K562 (cell line): ENCODE measurements at regions not wholly inside any gene's neighbourhood (a gene's known extent, or its start where the extent isn't known, plus 50 kb on each side); places are given as distances from the start of the nearest gene placed in this dataset.

Experiments
- ATAC-seq: fragments of 200-7000 bp; cut with Tn5 transposase; 3 replicates; pipeline ENCODE4 v1.9.1; 2020; ENCODE audit warnings: moderate library complexity
- BruUV-seq: library from RNA; stranded (reverse); fragments of 400-500 nt; replicated peaks from 2 replicates; lab custom pipeline; 2021; lab: Mats Ljungman, UMichigan
- CTCF ChIA-PET: fragments of 300-600 bp; formaldehyde crosslinking; extraction: SDS; loops from one replicate; lab custom pipeline; 2021; ENCODE audit warnings: low intra/inter-chr PET ratio; lab: Yijun Ruan, JAX
- POLR2A ChIA-PET: fragments of 300-600, 350-650 bp; sonication (Branson Sonifier 250); formaldehyde crosslinking; extraction: SDS; loops from one replicate; lab custom pipeline; 2021; ENCODE audit warnings: antibody characterized with exemption, inconsistent platforms; lab: Yijun Ruan, JAX
- DNase-seq, 4 experiments: peaks; one replicate each; pipeline versions ENCODE4 v3.0.0 to v3.0.0-alpha.2; 2011 to 2018; ENCODE audit warnings: low spot score in 3 of 4, mixed read lengths in 3 of 4; ENCODE audit errors: extremely low read depth in 1 of 4
- FAIRE-seq: peaks from 2 replicates; lab custom pipeline; 2011; peaks lifted over from hg19 to GRCh38; lab: Jason Lieb, UNC
- H2AFZ ChIP-seq: 2 replicates; pipeline ENCODE4 v1.6.0; 2011; ENCODE audit warnings: low read depth, low read length, control low read depth, inconsistent platforms
- H3K27ac ChIP-seq: fragments of 200-600 bp; 3 replicates; pipeline ENCODE4 v1.8.0; 2011; ENCODE audit warnings: low read depth, mild to moderate bottlenecking, control low read depth, inconsistent platforms, low read length, moderate library complexity, mixed read lengths; ENCODE audit errors: extremely low read depth
- H3K27me3 ChIP-seq, 2 experiments: fragments of 300-600 bp in 1 of 2; 2 replicates in 1 of 2; 3 replicates in 1 of 2; pipeline versions ENCODE4 v1.6.0 to v1.8.0; 2011; ENCODE audit warnings: inconsistent platforms in 2 of 2, low read length in 2 of 2, mild to moderate bottlenecking in 1 of 2, mixed read lengths in 1 of 2, moderate library complexity in 1 of 2; ENCODE audit not compliant: control insufficient read depth in 2 of 2, insufficient read depth in 2 of 2
- H3K36me3 ChIP-seq: fragments of 300-600 bp; 3 replicates; pipeline ENCODE4 v1.8.0; 2011; ENCODE audit warnings: mild to moderate bottlenecking, low read length, inconsistent platforms; ENCODE audit not compliant: control insufficient read depth, insufficient read depth
- H3K4me1 ChIP-seq, 2 experiments: fragments of 200-600 bp in 1 of 2; replicated peaks in 1 of 2; 2 replicates in 1 of 2; 3 replicates in 1 of 2; pipeline versions ENCODE4 v1.5.1 to v1.8.0; 2011; ENCODE audit warnings: inconsistent platforms in 2 of 2, low read length in 2 of 2, mild to moderate bottlenecking in 1 of 2, mixed read lengths in 1 of 2, moderate library complexity in 1 of 2; ENCODE audit not compliant: control insufficient read depth in 2 of 2, insufficient read depth in 2 of 2
- H3K4me2 ChIP-seq: 2 replicates; pipeline ENCODE4 v1.6.1; 2011; ENCODE audit warnings: low read length, control low read depth, inconsistent platforms, mixed read lengths; ENCODE audit not compliant: insufficient read depth
- H3K4me3 ChIP-seq: fragments of 200-600 bp; sonication (generic), shearing (Covaris generic); 2 replicates; pipeline ENCODE4 v1.5.1; 2016; ENCODE audit warnings: control low read depth, inconsistent platforms
- H3K79me2 ChIP-seq: fragments of 200-600 bp; 3 replicates; pipeline ENCODE4 v1.8.0; 2011; ENCODE audit warnings: low read length, inconsistent platforms; ENCODE audit not compliant: control insufficient read depth, insufficient read depth
- H3K9ac ChIP-seq, 2 experiments: 2 replicates each; pipeline versions ENCODE4 v1.6.0 to v1.6.1; 2011; ENCODE audit warnings: low read depth in 2 of 2, low read length in 2 of 2, control low read depth in 1 of 2, inconsistent platforms in 1 of 2, mild to moderate bottlenecking in 1 of 2, mixed read lengths in 1 of 2; ENCODE audit not compliant: insufficient read depth in 1 of 2
- H3K9me1 ChIP-seq: one replicate; pipeline ENCODE4 v1.6.0; 2011; ENCODE audit warnings: inconsistent platforms, mild to moderate bottlenecking, low read length, moderate library complexity; ENCODE audit not compliant: control insufficient read depth, insufficient read depth
- H3K9me3 ChIP-seq: replicated peaks from 2 replicates; pipeline ENCODE4 v1.5.1; 2011; ENCODE audit warnings: low read depth, low read length, inconsistent platforms; ENCODE audit not compliant: control insufficient read depth, insufficient read depth
- H4K20me1 ChIP-seq: replicated peaks from 2 replicates; pipeline ENCODE4 v1.6.1; 2011; ENCODE audit warnings: low read length, inconsistent platforms, mixed read lengths; ENCODE audit not compliant: control insufficient read depth, insufficient read depth
- ADNP ChIP-seq: fragments of 200-800 bp; sonication (Bioruptor generic); IDR thresholded peaks from 2 replicates; pipeline ENCODE4 v1.6.1; 2016; ENCODE audit warnings: missing genetic modification characterization, missing compliant biosample characterization
- BRD4 ChIP-seq: fragments of 200-600 bp; sonication (generic); IDR thresholded peaks from 2 replicates; pipeline ENCODE4 v1.6.1; 2017; ENCODE audit warnings: inconsistent platforms
- GABPA ChIP-seq: fragments of 200-800 bp; sonication (Bioruptor generic); conservative IDR thresholded peaks from 2 replicates; pipeline ENCODE4 v1.6.1; 2016; ENCODE audit warnings: low read depth, missing genetic modification characterization, missing compliant biosample characterization
- HOXB6 ChIP-seq: fragments of 250-450 bp; sonication (Bioruptor Pico); IDR thresholded peaks from 2 replicates; pipeline ENCODE4 v1.5.1; 2022; ENCODE audit warnings: mild to moderate bottlenecking, borderline replicate concordance
- IFI16 ChIP-seq: fragments of 250-450 bp; sonication (Bioruptor Pico); IDR thresholded peaks from 2 replicates; pipeline ENCODE4 v2.1.2; 2022; ENCODE audit warnings: mild to moderate bottlenecking, inconsistent platforms
- ILK ChIP-seq: fragments of 450-650 bp; IDR thresholded peaks from 2 replicates; pipeline ENCODE4 v1.6.1; 2016; ENCODE audit warnings: missing genetic modification characterization, low read depth, mild to moderate bottlenecking, missing compliant biosample characterization, moderate library complexity, borderline replicate concordance
- KAT8 ChIP-seq: fragments of 450-650 bp; IDR thresholded peaks from 2 replicates; pipeline ENCODE4 v1.6.1; 2016; ENCODE audit warnings: low read depth, mild to moderate bottlenecking
- KLF13 ChIP-seq: fragments of 450-650 bp; IDR thresholded peaks from 2 replicates; pipeline ENCODE4 v1.6.1; 2016; ENCODE audit warnings: missing genetic modification characterization, low read depth, mild to moderate bottlenecking, missing compliant biosample characterization, moderate library complexity, borderline replicate concordance
- MAFK ChIP-seq: IDR thresholded peaks from 2 replicates; pipeline ENCODE4 v1.6.1; 2011; ENCODE audit warnings: low read length, improper control_type of control experiment
- NFYB ChIP-seq: IDR thresholded peaks from 2 replicates; pipeline ENCODE4 v1.6.1; 2011; ENCODE audit warnings: mild to moderate bottlenecking, moderate library complexity; ENCODE audit not compliant: insufficient read length; ENCODE audit errors: extremely low read depth
- SIX5 ChIP-seq, 2 experiments: IDR thresholded peaks; 2 replicates each; pipeline ENCODE4 v1.6.1; 2011; ENCODE audit warnings: low read length in 2 of 2, borderline replicate concordance in 1 of 2, low read depth in 1 of 2, mild to moderate bottlenecking in 1 of 2, moderate library complexity in 1 of 2; ENCODE audit not compliant: insufficient read depth in 1 of 2
- TEAD1 ChIP-seq, 2 experiments: fragments of 450-650 bp in 1 of 2; sonication (generic) in 1 of 2; formaldehyde crosslinking; IDR thresholded peaks; 2 replicates each; pipeline versions ENCODE4 v1.4.0 to v1.8.0; 2020 to 2022; ENCODE audit warnings: mild to moderate bottlenecking in 2 of 2, missing genetic modification reagents in 1 of 2
- ZNF668 ChIP-seq: fragments of 250-450 bp; sonication (Bioruptor Pico); IDR thresholded peaks from 2 replicates; pipeline ENCODE4 v1.8.0; 2022; ENCODE audit warnings: mild to moderate bottlenecking, inconsistent platforms
- ZNF696 ChIP-seq: fragments of 250-450 bp; sonication (Bioruptor Pico); conservative IDR thresholded peaks from 2 replicates; pipeline ENCODE4 v1.4.0; 2020; ENCODE audit warnings: mild to moderate bottlenecking, moderate library complexity
- ZNF778 ChIP-seq: fragments of 450-650 bp; formaldehyde crosslinking; IDR thresholded peaks from 2 replicates; pipeline ENCODE4 v1.4.0; 2020; ENCODE audit warnings: mild to moderate bottlenecking, moderate library complexity
- ZZZ3 ChIP-seq: fragments of 450-650 bp; IDR thresholded peaks from 2 replicates; pipeline ENCODE4 v1.6.1; 2016; ENCODE audit warnings: antibody characterized with exemption, mild to moderate bottlenecking, moderate library complexity
- in situ Hi-C: fragments of 300-500 bp; cut with MboI; formaldehyde crosslinking; loops from 4 replicates; pipeline ENCODE4 v1.15.0; 2018; ENCODE audit warnings: inconsistent platforms, mixed read lengths
- intact Hi-C: fragments of 100-400 bp; cut with micrococcal nuclease; formaldehyde crosslinking; loops from 2 replicates; pipeline ENCODE4 v1.14.2; 2022
- TF ChIP-seq, protein P1 (sequence below): fragments of 250-450 bp; sonication (Bioruptor Pico); IDR thresholded peaks from 2 replicates; pipeline ENCODE4 v1.8.0; 2022; ENCODE audit warnings: moderate library complexity, mild to moderate bottlenecking, inconsistent platforms
- TF ChIP-seq, protein P2 (sequence below): fragments of 250-450 bp; sonication (Bioruptor Pico); IDR thresholded peaks from 2 replicates; pipeline ENCODE4 v1.9.0; 2021; ENCODE audit warnings: mild to moderate bottlenecking, inconsistent platforms

DNA sequence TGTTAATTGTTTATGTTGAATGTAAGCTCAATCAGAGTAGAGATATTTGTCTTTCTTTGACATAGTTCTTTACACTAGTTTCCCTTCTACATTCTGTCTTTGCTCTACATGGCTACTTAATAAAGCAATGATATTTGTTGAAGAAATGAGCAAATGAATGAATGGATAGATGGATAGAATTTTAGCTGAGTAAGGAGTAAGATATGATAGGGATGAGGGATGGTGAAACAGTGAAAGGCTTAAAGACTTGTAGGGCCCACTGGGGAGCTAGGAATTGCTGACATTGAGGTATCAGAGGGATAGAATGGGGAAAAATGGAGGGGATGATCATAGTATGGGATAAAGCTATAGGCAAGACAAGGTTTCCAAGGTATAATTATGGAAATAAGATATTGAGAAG lies 361.6 kb upstream of the SPHKAP start:
- Histone ChIP-seq H3K27ac (no peak overlapping the region), H3K79me2 (no peaks in the 10 kb centered on the region), H3K4me2 (no peak overlapping the region), H3K9me3 (no peaks in the 10 kb centered on the region), H3K9ac (no peak overlapping the region), H2AFZ (no peak overlapping the region), H3K4me1 (no peaks in the 10 kb centered on the region), H3K4me3 (no peak overlapping the region), H4K20me1 (no peaks in the 10 kb centered on the region), H3K27me3 (no peaks in the 10 kb centered on the region), H3K9me1 (no peaks in the 10 kb centered on the region), H3K36me3 (no peaks in the 10 kb centered on the region)
- ChIA-PET POLR2A (no interaction called here), CTCF (no interaction called here)
- in situ Hi-C loops: no loop called here
- DNase-seq (no peak), ATAC-seq (no peak), FAIRE-seq (no peak)
- no TSS peak for BruUV-seq
- intact Hi-C loops: no loop called here
- TF ChIP-seq ZNF778 (CRISPR knock-in tag) (no peak), GABPA (tag) (no peak), ADNP (no peak), ZNF668 (CRISPR knock-in tag) (no peak), MAFK (no peak), ZZZ3 (no peak), ZNF696 (no peak), KLF13 (tag) (no peak), TEAD1 (CRISPR knock-in tag; IDR thresholded peaks at IDR 0.05) (no peak), NFYB (no peak), HOXB6 (no peak), KAT8 (no peak), IFI16 (CRISPR knock-in tag) (no peak), SIX5 (IDR thresholded peaks at IDR 0.05; ENCODE audit: borderline replicate concordance in 1 of 2, insufficient read depth in 1 of 2, low read depth in 1 of 2, low read length in 2 of 2) (no peak), ILK (tag) (no peak), BRD4 (no peak)
- TF ChIP-seq, protein P1, sequence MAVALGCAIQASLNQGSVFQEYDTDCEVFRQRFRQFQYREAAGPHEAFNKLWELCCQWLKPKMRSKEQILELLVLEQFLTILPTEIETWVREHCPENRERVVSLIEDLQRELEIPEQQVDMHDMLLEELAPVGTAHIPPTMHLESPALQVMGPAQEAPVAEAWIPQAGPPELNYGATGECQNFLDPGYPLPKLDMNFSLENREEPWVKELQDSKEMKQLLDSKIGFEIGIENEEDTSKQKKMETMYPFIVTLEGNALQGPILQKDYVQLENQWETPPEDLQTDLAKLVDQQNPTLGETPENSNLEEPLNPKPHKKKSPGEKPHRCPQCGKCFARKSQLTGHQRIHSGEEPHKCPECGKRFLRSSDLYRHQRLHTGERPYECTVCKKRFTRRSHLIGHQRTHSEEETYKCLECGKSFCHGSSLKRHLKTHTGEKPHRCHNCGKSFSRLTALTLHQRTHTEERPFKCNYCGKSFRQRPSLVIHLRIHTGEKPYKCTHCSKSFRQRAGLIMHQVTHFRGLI (CRISPR knock-in tag): no peak
- TF ChIP-seq, protein P2, sequence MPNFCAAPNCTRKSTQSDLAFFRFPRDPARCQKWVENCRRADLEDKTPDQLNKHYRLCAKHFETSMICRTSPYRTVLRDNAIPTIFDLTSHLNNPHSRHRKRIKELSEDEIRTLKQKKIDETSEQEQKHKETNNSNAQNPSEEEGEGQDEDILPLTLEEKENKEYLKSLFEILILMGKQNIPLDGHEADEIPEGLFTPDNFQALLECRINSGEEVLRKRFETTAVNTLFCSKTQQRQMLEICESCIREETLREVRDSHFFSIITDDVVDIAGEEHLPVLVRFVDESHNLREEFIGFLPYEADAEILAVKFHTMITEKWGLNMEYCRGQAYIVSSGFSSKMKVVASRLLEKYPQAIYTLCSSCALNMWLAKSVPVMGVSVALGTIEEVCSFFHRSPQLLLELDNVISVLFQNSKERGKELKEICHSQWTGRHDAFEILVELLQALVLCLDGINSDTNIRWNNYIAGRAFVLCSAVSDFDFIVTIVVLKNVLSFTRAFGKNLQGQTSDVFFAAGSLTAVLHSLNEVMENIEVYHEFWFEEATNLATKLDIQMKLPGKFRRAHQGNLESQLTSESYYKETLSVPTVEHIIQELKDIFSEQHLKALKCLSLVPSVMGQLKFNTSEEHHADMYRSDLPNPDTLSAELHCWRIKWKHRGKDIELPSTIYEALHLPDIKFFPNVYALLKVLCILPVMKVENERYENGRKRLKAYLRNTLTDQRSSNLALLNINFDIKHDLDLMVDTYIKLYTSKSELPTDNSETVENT (CRISPR knock-in tag): no peak
